Fibroblast of pulmonary artery (primary cell): ENCODE measurements at regions not wholly inside any gene's neighbourhood (a gene's known extent, or its start where the extent isn't known, plus 50 kb on each side); places are given as distances from the start of the nearest gene placed in this dataset.
"Not testable (repeated sequence)": the region's sequence is repeated elsewhere in the genome, so short reads cannot be mapped to it uniquely, and the experiment has no call there.

Source experiments
- DNase-seq: peaks from one replicate; pipeline ENCODE4 v3.0.0-alpha.2; 2010; ENCODE audit warnings: low read depth
- H3K4me3 ChIP-seq: replicated peaks from 2 replicates; pipeline ENCODE4 v1.5.1; 2011; ENCODE audit warnings: low read depth, mild to moderate bottlenecking, control low read depth, low read length, moderate library complexity
- TF ChIP-seq, protein P1 (sequence below): IDR thresholded peaks from 2 replicates; pipeline ENCODE4 v1.5.1; 2011; ENCODE audit warnings: mild to moderate bottlenecking, control low read depth, low read length, inconsistent platforms; ENCODE audit errors: missing control alignments

DNA sequence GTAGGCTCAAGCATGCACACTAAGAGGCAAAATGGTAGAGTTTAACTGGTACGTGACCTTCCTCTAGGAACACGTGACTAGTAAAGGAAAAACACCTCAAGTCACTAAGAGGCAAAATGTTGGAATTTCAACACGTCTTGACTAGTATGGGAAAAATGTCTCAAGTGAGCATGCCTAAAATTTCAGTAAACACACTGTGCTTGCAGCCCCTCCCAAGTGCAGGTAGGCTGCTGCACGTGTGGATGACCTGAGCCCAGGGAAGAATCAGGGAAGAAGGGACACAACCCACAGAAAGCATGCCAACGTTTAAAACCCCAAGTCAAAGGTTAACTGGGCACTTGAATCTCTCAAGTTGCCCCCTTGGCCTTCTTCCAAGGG is 162.2 kb downstream of the TENT5A start:
- TF ChIP-seq, protein P1, sequence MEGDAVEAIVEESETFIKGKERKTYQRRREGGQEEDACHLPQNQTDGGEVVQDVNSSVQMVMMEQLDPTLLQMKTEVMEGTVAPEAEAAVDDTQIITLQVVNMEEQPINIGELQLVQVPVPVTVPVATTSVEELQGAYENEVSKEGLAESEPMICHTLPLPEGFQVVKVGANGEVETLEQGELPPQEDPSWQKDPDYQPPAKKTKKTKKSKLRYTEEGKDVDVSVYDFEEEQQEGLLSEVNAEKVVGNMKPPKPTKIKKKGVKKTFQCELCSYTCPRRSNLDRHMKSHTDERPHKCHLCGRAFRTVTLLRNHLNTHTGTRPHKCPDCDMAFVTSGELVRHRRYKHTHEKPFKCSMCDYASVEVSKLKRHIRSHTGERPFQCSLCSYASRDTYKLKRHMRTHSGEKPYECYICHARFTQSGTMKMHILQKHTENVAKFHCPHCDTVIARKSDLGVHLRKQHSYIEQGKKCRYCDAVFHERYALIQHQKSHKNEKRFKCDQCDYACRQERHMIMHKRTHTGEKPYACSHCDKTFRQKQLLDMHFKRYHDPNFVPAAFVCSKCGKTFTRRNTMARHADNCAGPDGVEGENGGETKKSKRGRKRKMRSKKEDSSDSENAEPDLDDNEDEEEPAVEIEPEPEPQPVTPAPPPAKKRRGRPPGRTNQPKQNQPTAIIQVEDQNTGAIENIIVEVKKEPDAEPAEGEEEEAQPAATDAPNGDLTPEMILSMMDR, result no peak
- no peak for DNase-seq
- no peak overlapping the region for H3K4me3 ChIP-seq

DNA sequence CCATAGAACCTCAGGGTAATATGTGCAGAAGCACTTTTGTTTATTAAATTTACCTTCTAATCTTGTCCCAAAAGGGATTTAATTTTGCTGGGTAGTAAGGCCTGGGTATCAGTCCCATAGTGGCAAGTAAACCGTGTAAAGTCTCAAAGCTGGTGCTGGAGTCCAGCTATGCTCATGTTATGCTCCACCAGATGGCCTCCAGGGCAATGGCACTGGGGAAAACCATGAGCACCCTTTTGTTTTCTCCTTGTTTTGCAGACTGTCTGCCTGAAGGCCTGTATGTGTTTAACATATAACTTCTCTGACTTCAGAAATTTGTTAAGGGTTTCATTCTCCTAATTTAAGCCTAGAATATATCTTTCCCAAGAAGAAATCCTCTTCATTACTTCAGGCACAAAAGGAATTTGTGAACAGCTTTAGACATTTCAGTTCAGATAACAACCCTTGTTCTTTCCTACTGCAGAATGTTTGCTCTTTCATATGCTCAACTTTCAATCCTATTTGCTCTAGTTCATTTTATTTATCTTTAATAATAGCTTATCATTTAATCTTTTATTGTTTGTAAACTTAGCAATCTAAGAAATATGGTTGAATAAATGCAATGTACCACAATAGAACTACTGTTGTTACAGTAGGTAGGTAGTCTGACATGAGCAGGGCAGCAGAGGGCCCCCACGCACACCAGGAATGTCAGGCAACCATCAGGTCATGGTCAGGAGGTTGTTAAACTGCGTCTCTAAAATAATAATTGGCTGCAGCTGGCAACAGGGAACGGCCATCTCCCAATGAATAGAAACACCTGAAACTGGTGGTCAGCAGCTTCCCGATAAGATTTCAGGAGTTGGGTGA is 162.8 kb downstream of the TENT5A start:
- H3K4me3 ChIP-seq, result no peak overlapping the region
- DNase-seq, result no peak
- TF ChIP-seq, protein P1, result no peak

DNA sequence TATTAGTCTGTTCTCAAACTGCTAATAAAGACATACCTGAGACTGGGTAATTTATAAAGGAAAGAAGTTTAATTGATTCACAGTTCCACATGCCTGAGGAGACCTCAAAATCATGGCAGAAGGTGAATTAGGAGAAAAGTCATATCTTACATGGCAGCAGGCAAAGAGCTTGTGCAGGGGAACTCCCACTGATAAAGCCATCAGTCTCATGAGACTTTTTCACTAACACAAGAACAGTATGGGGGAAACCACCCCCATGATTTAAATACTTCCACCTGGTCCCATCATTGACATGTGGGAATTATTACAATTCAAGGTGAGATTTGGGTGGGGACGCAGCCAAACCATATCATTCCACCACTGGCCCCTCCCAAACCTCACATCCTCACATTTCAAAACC is 166.8 kb downstream of the TENT5A start:
- not testable (repeated sequence) for H3K4me3 ChIP-seq, DNase-seq

DNA sequence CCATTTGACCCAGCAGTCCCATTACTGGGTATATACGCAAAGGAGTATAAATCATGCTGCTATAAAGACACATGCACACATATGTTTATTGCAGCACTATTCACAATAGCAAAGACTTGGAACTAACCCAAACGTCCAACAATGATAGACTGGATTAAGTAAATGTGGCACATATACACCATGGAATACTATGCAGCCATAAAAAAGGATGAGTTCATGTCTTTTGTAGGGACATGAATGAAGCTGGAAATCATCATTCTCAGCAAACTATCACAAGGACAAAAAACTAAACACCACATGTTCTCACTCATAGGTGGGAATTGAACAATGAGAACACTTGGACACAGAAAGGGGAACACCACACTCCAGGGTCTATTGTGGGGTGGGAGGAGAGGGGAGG is 168.3 kb downstream of the TENT5A start:
- not testable (repeated sequence) for DNase-seq, H3K4me3 ChIP-seq

DNA sequence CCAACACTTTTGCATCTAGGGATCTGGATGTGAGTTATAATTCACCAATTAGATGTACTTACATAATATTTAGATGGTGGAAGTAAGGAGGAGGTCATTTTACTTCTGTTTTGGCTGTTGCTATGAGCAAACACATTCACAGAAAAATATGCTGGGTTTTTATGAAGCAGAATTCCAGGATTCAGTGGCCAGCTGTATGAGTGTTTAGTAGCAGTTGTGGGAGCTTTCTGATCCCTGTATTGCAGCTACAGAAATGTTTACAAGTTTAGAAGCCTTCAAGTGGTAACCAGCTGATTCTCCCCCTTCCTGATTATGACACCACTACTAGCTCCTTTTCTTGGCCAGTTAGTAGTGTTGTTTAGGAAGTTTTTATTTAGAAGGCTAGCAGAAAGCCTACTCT is 177.0 kb downstream of the TENT5A start:
- TF ChIP-seq, protein P1, result no peak
- no peak overlapping the region for H3K4me3 ChIP-seq
- no peak for DNase-seq

DNA sequence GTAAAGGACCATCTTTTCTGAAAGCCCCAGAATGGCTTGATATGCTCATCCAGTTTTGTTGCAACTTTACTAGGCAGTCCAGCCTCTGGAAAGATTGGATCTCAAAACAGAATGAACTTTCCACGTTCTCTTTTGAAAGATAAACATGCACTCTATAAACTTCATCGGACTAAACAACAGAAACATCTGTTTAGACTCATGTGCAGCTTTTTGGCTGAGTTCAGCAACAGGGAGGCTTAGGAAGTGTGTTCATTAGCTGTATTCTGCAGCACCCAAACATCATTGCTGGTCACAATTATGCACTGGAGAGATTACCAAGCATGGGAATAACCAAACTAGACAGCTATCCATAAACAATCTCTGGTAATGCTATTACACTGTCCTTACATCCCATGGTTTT is 180.5 kb downstream of the TENT5A start:
- H3K4me3 ChIP-seq, result no peak overlapping the region
- TF ChIP-seq, protein P1, result no peak
- DNase-seq, result no peak

DNA sequence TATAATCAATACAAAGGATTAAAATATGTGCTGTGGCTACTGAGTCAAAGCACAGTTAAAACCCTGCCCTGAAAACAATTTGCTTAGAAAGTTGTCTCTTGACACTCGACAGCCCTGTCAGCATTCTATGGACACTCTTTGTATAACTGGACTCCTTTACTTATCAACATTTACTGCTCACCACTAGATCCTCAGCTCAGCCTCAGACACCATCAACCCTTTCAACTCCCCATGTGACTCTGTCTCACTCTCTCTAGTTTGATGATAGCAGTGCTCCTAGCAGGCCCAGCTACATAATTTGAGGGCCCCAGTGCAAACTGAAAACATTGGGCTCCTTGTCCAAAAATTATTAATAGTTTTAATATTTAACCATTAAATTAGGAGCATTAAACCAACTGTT is 181.8 kb downstream of the TENT5A start:
- no peak for DNase-seq
- TF ChIP-seq, protein P1, result no peak
- H3K4me3 ChIP-seq, result no peak overlapping the region

DNA sequence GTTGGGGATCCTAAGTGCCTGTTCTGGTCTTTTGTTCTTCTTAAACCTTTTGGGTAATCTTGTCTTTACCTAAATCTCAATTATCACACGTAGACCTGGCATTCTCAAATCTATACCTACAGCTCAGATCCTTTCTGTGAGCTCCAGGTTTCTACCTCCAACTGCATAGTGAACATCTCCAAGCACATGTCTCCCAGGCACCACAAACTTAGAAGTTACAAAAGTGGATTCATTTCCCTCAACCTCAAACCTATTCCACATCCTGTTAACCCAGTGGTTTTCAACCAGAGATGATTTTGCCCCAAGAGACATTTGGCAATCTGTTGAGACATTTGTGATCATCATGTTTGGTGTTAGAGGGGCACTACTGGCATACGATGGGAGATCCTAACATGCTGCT is 183.5 kb downstream of the TENT5A start:
- TF ChIP-seq, protein P1, result no peak
- DNase-seq, result no peak
- H3K4me3 ChIP-seq, result no peak overlapping the region
